GM19372 (cell line): ENCODE measurements at regions not wholly inside any gene's neighbourhood (a gene's known extent, or its start where the extent isn't known, plus 50 kb on each side); places are given as distances from the start of the nearest gene placed in this dataset.

ENCODE experiments used
- ATAC-seq: cut with Tn5 transposase; IDR thresholded peaks from one replicate; pipeline ENCODE4 v1.9.1; 2021; ENCODE audit warnings: mild to moderate bottlenecking, low read depth, moderate library complexity; ENCODE audit not compliant: unreplicated experiment

GRCh38 chr14:96978525-96979272 is 181.5 kb downstream of the VRK1 start:
- no peak for ATAC-seq

GRCh38 chr14:96979611-96980074 is 182.5 kb downstream of the VRK1 start:
- ATAC-seq, result no peak

- ATAC-seq, result no peak
Observed at GRCh38 chr14:96980835-96981234, 183.7 kb downstream of the VRK1 start.

- ATAC-seq, result no peak
Observed at GRCh38 chr14:96986256-96987085, 189.3 kb downstream of the VRK1 start.

- ATAC-seq, result no peak
Observed at GRCh38 chr14:96987086-96987474, 189.9 kb downstream of the VRK1 start.

GRCh38 chr14:96987771-96988170 is 190.6 kb downstream of the VRK1 start:
- ATAC-seq, result no peak

GRCh38 chr14:96989306-96989705 is 192.1 kb downstream of the VRK1 start:
- ATAC-seq, result no peak

- ATAC-seq, result no peak
Observed at GRCh38 chr14:96991226-96991625, 194.0 kb downstream of the VRK1 start.

- no peak for ATAC-seq
Observed at GRCh38 chr14:96994999-96995398, 197.8 kb downstream of the VRK1 start.

GRCh38 chr14:96997269-96997668 is 200.1 kb downstream of the VRK1 start:
- no peak for ATAC-seq

GRCh38 chr14:96997996-96998395 is 200.8 kb downstream of the VRK1 start:
- no peak for ATAC-seq

- ATAC-seq, result no peak
Observed at GRCh38 chr14:96999654-97000155, 202.5 kb downstream of the VRK1 start.

GRCh38 chr14:97002454-97002853 is 205.3 kb downstream of the VRK1 start:
- ATAC-seq, result no peak

- no peak for ATAC-seq
Observed at GRCh38 chr14:97005934-97006333, 208.8 kb downstream of the VRK1 start.

GRCh38 chr14:97010491-97011160 is 213.4 kb downstream of the VRK1 start:
- ATAC-seq, result no peak

- ATAC-seq, result no peak
Observed at GRCh38 chr14:97013878-97014277, 216.7 kb downstream of the VRK1 start.

- no peak for ATAC-seq
Observed at GRCh38 chr14:97021001-97021400, 223.8 kb downstream of the VRK1 start.

- no peak for ATAC-seq
Observed at GRCh38 chr14:97021571-97022168, 224.5 kb downstream of the VRK1 start.

GRCh38 chr14:97022741-97023140 is 225.6 kb downstream of the VRK1 start:
- ATAC-seq, result no peak

- ATAC-seq, result no peak
Observed at GRCh38 chr14:97023871-97024270, 226.7 kb downstream of the VRK1 start.

- ATAC-seq, result no peak
Observed at GRCh38 chr14:97024300-97024699, 227.1 kb downstream of the VRK1 start.
